Common myeloid progenitor, CD34-positive (primary cell): ENCODE measurements at regions not wholly inside any gene's neighbourhood (a gene's known extent, or its start where the extent isn't known, plus 50 kb on each side); places are given as distances from the start of the nearest gene placed in this dataset.

Source experiments
- CTCF ChIA-PET: fragments of 350-600 bp; sonication (Branson Sonifier 250); formaldehyde crosslinking; loops from one replicate; lab custom pipeline; 2021; ENCODE audit warnings: antibody characterized with exemption; lab: Charles Lee
- POLR2A ChIA-PET: fragments of 350-600 bp; sonication (Branson Sonifier 250); formaldehyde crosslinking; loops from one replicate; lab custom pipeline; 2021; ENCODE audit warnings: antibody characterized with exemption; lab: Charles Lee
- DNase-seq, 3 donors: peaks; one replicate each; pipeline versions ENCODE4 v3.0.0 to v3.0.0-alpha.2; 2013
- H3K27ac ChIP-seq, 2 experiments: 1 replicate in 1 of 2; 2 replicates in 1 of 2; pipeline ENCODE4 v1.7.0; 2013; ENCODE audit warnings: inconsistent platforms in 2 of 2, low read length in 2 of 2, mild to moderate bottlenecking in 2 of 2, low read depth in 1 of 2, moderate library complexity in 1 of 2; ENCODE audit not compliant: severe bottlenecking in 2 of 2, insufficient read depth in 1 of 2, poor library complexity in 1 of 2
- H3K27me3 ChIP-seq, 5 experiments: replicated peaks in 2 of 5; 1 replicate in 3 of 5; 2 replicates in 2 of 5; pipeline versions ENCODE4 v1.6.1 to v1.7.0; 2013; ENCODE audit warnings: low read length in 4 of 5, mild to moderate bottlenecking in 2 of 5, moderate library complexity in 2 of 5, inconsistent platforms in 1 of 5; ENCODE audit not compliant: insufficient read depth in 5 of 5, control insufficient read depth in 4 of 5
- H3K36me3 ChIP-seq, 4 experiments: 1 replicate in 2 of 4; 2 replicates in 2 of 4; pipeline versions ENCODE4 v1.6.1 to v1.7.0; 2013; ENCODE audit warnings: low read length in 3 of 4, control low read depth in 1 of 4, mild to moderate bottlenecking in 1 of 4; ENCODE audit not compliant: control insufficient read depth in 4 of 4, insufficient read depth in 4 of 4
- H3K4me1 ChIP-seq, 4 experiments: 1 replicate in 3 of 4; 2 replicates in 1 of 4; pipeline versions ENCODE4 v1.6.1 to v1.7.1; 2013; ENCODE audit warnings: low read length in 3 of 4, mild to moderate bottlenecking in 3 of 4, control low read depth in 1 of 4, inconsistent platforms in 1 of 4, moderate library complexity in 1 of 4; ENCODE audit not compliant: control insufficient read depth in 4 of 4, insufficient read depth in 4 of 4; ENCODE audit errors: control extremely low read depth in 1 of 4
- H3K4me3 ChIP-seq, 7 experiments: 1 replicate in 4 of 7; 2 replicates in 3 of 7; pipeline versions ENCODE4 v1.5.1 to v1.7.0; 2013; ENCODE audit warnings: mild to moderate bottlenecking in 7 of 7, low read length in 6 of 7, moderate library complexity in 6 of 7, inconsistent platforms in 2 of 7, low read depth in 2 of 7, control low read depth in 1 of 7; ENCODE audit not compliant: insufficient read depth in 4 of 7, control insufficient read depth in 1 of 7; ENCODE audit errors: extremely low read depth in 1 of 7
- H3K9me3 ChIP-seq, 5 experiments: 1 replicate in 4 of 5; 2 replicates in 1 of 5; pipeline versions ENCODE4 v1.6.1 to v1.7.1; 2013; ENCODE audit warnings: low read length in 4 of 5, mild to moderate bottlenecking in 2 of 5, inconsistent platforms in 1 of 5, low read depth in 1 of 5, moderate library complexity in 1 of 5; ENCODE audit not compliant: control insufficient read depth in 4 of 5, insufficient read depth in 2 of 5; ENCODE audit errors: control extremely low read depth in 1 of 5
- WGBS: methylation state at CpG from one replicate; pipeline ENCODE4 v1.1.5; 2013; ENCODE audit not compliant: insufficient coverage; 5-methylcytosine and 5-hydroxymethylcytosine counted together

- CTCF ChIA-PET = interaction anchor here (1.5 to 1.7 kb wide), 2 partner anchors 257 to 386 kb away, joined by 4 to 5 read pairs; no protein-coding TSS in a partner anchor
- POLR2A ChIA-PET = no interaction called here
- Histone ChIP-seq H3K36me3 (no peaks in the 10 kb centered on the region), H3K27me3 (no peaks in the 10 kb centered on the region), H3K9me3 (peaks cover 0 to 2% (median 0%) of the 10 kb centered on the region in 5 experiments), H3K4me1 (peaks cover 0 to 25% (median 12%) of the 10 kb centered on the region in 4 experiments), H3K27ac (no peak overlapping the region), H3K4me3 (no peak overlapping the region)
- DNase-seq = no peak
- 88% methylated on average over 2 of the region's 2 CpGs for WGBS
Measured at GRCh38 chr4:89483833-89484232, 176.2 kb upstream of the GPRIN3 start.

- Histone ChIP-seq H3K27ac (no peak overlapping the region), H3K36me3 (no peaks in the 10 kb centered on the region), H3K9me3 (peaks cover 0 to 2% (median 0%) of the 10 kb centered on the region in 5 experiments), H3K4me1 (peaks cover 0 to 17% (median 11%) of the 10 kb centered on the region in 4 experiments), H3K27me3 (no peaks in the 10 kb centered on the region), H3K4me3 (no peak overlapping the region)
- CTCF ChIA-PET = interaction anchor here (0.7 to 1.7 kb wide), 5 partner anchors 47 to 396 kb away, joined by 4 to 5 read pairs (median 4); no protein-coding TSS in a partner anchor
- WGBS = 98% methylated on average over 6 of the region's 8 CpGs
- POLR2A ChIA-PET = no interaction called here
- no peak for DNase-seq
Measured at GRCh38 chr4:89482926-89483595, 175.5 kb upstream of the GPRIN3 start.

GRCh38 chr4:89482251-89482650 lies 174.7 kb upstream of the GPRIN3 start:
- no peaks in the 10 kb centered on the region for H3K36me3 ChIP-seq
- no peaks in the 10 kb centered on the region for H3K27me3 ChIP-seq
- peaks cover 0 to 2% (median 0%) of the 10 kb centered on the region in 5 experiments for H3K9me3 ChIP-seq
- ChIA-PET POLR2A (no interaction called here), CTCF (interaction anchor here (0.8 to 1.7 kb wide), 5 partner anchors 10 to 397 kb away, joined by 3 to 5 read pairs (median 4); no protein-coding TSS in a partner anchor)
- peak; percentile 45 to 62 (median 55) for DNase-seq
- peaks cover 0 to 12% (median 8%) of the 10 kb centered on the region in 4 experiments for H3K4me1 ChIP-seq
- H3K4me3 ChIP-seq = no peak overlapping the region
- no peak overlapping the region for H3K27ac ChIP-seq

DNA sequence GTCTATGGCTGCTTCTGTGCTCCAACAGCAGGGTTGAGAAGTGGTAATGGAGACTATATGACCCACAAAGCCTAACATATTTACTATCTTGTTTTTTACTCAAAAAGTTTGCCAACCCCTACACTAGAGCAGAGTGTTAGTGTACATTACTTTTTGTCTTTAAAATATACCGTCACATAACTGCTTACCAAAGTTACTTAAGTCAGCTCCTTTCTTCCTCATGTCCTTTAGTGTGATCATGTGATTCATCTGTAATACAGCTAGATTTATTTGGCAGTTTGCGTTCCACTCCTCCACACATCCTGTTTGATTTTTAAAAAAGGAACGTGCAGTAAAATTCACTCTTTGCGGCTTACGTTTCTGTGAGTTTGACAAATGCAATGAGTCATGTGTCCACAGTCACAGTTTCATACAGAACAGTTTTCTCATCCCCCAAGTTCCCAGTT lies 162.4 kb upstream of the GPRIN3 start:
- 0% methylated on average over 3 of the region's 5 CpGs for WGBS
- CTCF ChIA-PET = interaction anchor here (0.7 to 1.9 kb wide), 7 partner anchors 10 to 452 kb away, joined by 3 to 6 read pairs (median 3); no protein-coding TSS in a partner anchor
- peak overlapping the region in 1 of 7 experiments; percentile 45 for H3K4me3 ChIP-seq
- peak; percentile 74 to 97 (median 94) for DNase-seq
- H3K27ac ChIP-seq = peak overlapping the region in 1 of 2 experiments; percentile 61
- no peaks in the 10 kb centered on the region for H3K27me3 ChIP-seq
- peaks cover 10 to 27% (median 19%) of the 10 kb centered on the region in 4 experiments for H3K4me1 ChIP-seq
- peaks cover 0 to 3% (median 0%) of the 10 kb centered on the region in 5 experiments for H3K9me3 ChIP-seq
- H3K36me3 ChIP-seq = no peaks in the 10 kb centered on the region
- POLR2A ChIA-PET = no interaction called here

DNA sequence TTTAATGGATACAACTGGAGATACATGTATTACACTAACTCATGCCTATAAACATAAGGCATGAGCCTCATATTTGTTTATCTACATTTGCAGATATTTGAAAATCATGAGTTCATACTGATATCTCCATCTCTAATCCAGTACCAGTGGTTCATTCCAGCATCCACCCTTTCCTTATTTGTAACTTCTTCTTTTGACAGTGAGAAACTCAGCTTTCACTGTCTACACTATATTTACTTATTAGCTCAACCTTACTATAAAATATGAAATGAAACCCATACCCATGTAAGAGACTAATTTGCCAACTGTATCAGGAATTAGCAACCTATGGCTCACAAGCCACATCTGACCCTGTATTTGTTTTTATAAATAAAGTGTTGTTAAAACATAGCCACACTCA lies 161.9 kb upstream of the GPRIN3 start:
- POLR2A ChIA-PET = no interaction called here
- Histone ChIP-seq H3K4me3 (peak overlapping the region in 1 of 7 experiments; percentile 45), H3K27ac (peak overlapping the region in 1 of 2 experiments; percentile 61), H3K36me3 (no peaks in the 10 kb centered on the region), H3K27me3 (no peaks in the 10 kb centered on the region), H3K9me3 (peaks cover 0 to 3% (median 2%) of the 10 kb centered on the region in 5 experiments), H3K4me1 (peaks cover 10 to 27% (median 19%) of the 10 kb centered on the region in 4 experiments)
- CTCF ChIA-PET = interaction anchor here (0.7 to 1.9 kb wide), 6 partner anchors 10 to 243 kb away, joined by 3 to 6 read pairs (median 3); no protein-coding TSS in a partner anchor
- DNase-seq = peak in 2 of 3 donors; percentile 51 to 72

DNA sequence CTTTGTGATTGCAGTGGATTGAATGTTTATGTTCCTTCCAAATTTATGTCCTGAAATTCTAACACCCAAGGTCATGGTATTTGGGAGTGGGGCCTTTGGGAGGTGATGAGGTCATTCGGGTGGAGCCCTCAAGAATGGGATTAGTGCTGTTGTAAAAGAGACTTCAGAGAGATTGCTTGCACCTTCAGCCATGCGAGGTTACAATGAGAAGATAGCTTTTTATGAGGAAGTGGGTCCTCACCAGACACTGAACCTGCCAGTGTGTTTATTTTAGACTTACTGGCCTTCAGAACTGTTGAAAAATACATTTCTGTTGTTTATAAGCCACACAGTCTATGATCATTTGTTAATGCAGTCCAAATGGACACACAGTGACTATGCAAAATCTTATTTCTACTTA lies 161.0 kb upstream of the GPRIN3 start:
- peaks cover 10 to 27% (median 19%) of the 10 kb centered on the region in 4 experiments for H3K4me1 ChIP-seq
- DNase-seq = peak in 2 of 3 donors; percentile 44 to 72
- H3K4me3 ChIP-seq = no peak overlapping the region
- peaks cover 0 to 3% (median 2%) of the 10 kb centered on the region in 5 experiments for H3K9me3 ChIP-seq
- no peaks in the 10 kb centered on the region for H3K27me3 ChIP-seq
- ChIA-PET CTCF (no interaction called here), POLR2A (no interaction called here)
- H3K27ac ChIP-seq = no peak overlapping the region
- no peaks in the 10 kb centered on the region for H3K36me3 ChIP-seq
- WGBS = 49% methylated on average over 2 of the region's 2 CpGs

DNA sequence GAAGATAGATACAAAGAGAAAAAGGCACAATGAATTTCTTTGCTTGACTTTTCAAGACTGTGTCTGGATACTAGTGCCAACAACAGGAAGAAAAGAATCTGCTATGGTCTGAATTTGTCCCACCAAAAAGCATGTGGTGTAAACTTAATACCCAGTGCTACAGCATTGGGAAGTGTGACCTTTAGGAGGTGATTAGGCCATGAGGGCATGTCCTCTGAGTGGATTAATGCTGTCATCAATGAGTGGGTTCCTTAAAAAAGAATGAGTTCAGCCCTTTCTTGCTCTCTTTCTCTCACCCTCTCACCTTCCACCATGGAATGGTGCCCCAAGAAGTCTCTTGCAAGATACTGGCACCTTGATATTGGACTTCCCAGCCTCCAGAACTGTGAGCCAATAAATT lies 155.7 kb upstream of the GPRIN3 start:
- Histone ChIP-seq H3K27ac (no peak overlapping the region), H3K36me3 (no peaks in the 10 kb centered on the region), H3K4me3 (no peak overlapping the region), H3K27me3 (no peaks in the 10 kb centered on the region), H3K9me3 (peaks cover 0 to 7% (median 0%) of the 10 kb centered on the region in 5 experiments), H3K4me1 (peaks cover 0 to 2% (median under 1%) of the 10 kb centered on the region in 4 experiments)
- ChIA-PET POLR2A (no interaction called here), CTCF (no interaction called here)
- no peak for DNase-seq
